ENCODE measurements at regions not wholly inside any gene's neighbourhood (a gene's known extent, or its start where the extent isn't known, plus 50 kb on each side); places are given as distances from the start of the nearest gene placed in this dataset.

- peak; percentile 81 for ATAC-seq
- Mint-ChIP-seq H3K4me1 (peaks cover 34% of the 10 kb centered on the region), H3K4me3 (no peak overlapping the region), H3K36me3 (no peaks in the 10 kb centered on the region), H3K27ac (no peak overlapping the region), H3K9me3 (no peaks in the 10 kb centered on the region), H3K27me3 (no peaks in the 10 kb centered on the region)
Measured at GRCh38 chr4:113823291-113823659, 61.7 kb upstream of the CAMK2D start.

- H3K4me3 Mint-ChIP-seq, result peak overlapping the region; percentile 4
- no peak overlapping the region for H3K27ac Mint-ChIP-seq
- ATAC-seq, result peak; percentile 76
- H3K36me3 Mint-ChIP-seq, result no peaks in the 10 kb centered on the region
- H3K4me1 Mint-ChIP-seq, result peaks cover 34% of the 10 kb centered on the region
- no peaks in the 10 kb centered on the region for H3K27me3 Mint-ChIP-seq
- H3K9me3 Mint-ChIP-seq, result no peaks in the 10 kb centered on the region
Measured at GRCh38 chr4:113822555-113823290, 61.2 kb upstream of the CAMK2D start.

- Mint-ChIP-seq H3K27ac (no peak overlapping the region), H3K4me3 (no peak overlapping the region), H3K4me1 (peaks cover 34% of the 10 kb centered on the region), H3K27me3 (no peaks in the 10 kb centered on the region), H3K36me3 (no peaks in the 10 kb centered on the region), H3K9me3 (no peaks in the 10 kb centered on the region)
- no peak for ATAC-seq
Measured at GRCh38 chr4:113821856-113822255, 60.3 kb upstream of the CAMK2D start.

GRCh38 chr4:113820108-113820507 lies 58.6 kb upstream of the CAMK2D start:
- Mint-ChIP-seq H3K9me3 (no peaks in the 10 kb centered on the region), H3K4me1 (peaks cover 24% of the 10 kb centered on the region), H3K36me3 (no peaks in the 10 kb centered on the region), H3K27me3 (no peaks in the 10 kb centered on the region), H3K4me3 (no peak overlapping the region), H3K27ac (no peak overlapping the region)
- ATAC-seq, result no peak

GRCh38 chr4:113815826-113816225 lies 54.3 kb upstream of the CAMK2D start:
- Mint-ChIP-seq H3K4me3 (no peak overlapping the region), H3K4me1 (no peaks in the 10 kb centered on the region), H3K27me3 (no peaks in the 10 kb centered on the region), H3K36me3 (no peaks in the 10 kb centered on the region), H3K27ac (no peak overlapping the region), H3K9me3 (no peaks in the 10 kb centered on the region)
- no peak for ATAC-seq

- H3K27ac Mint-ChIP-seq, result no peak overlapping the region
- H3K36me3 Mint-ChIP-seq, result no peaks in the 10 kb centered on the region
- no peaks in the 10 kb centered on the region for H3K9me3 Mint-ChIP-seq
- no peaks in the 10 kb centered on the region for H3K27me3 Mint-ChIP-seq
- no peak for ATAC-seq
- no peaks in the 10 kb centered on the region for H3K4me1 Mint-ChIP-seq
- no peak overlapping the region for H3K4me3 Mint-ChIP-seq
Measured at GRCh38 chr4:113811359-113811758, 49.8 kb upstream of the CAMK2D start.

Measured in stimulated activated memory B cell treated with anti-CD40 and anti-IgM and Interleukin-4, amounts not matched to agents 10 μg/mL and 1 μg/mL and 100 μg/mL, for 72 hours (primary cell).